Urothelium cell line (cell line): ENCODE measurements at regions not wholly inside any gene's neighbourhood (a gene's known extent, or its start where the extent isn't known, plus 50 kb on each side); places are given as distances from the start of the nearest gene placed in this dataset.
"Not testable (repeated sequence)": the region's sequence is repeated elsewhere in the genome, so short reads cannot be mapped to it uniquely, and the experiment has no call there.

Experiments
- DNase-seq: peaks from one replicate; pipeline ENCODE4 v3.0.0; 2011; ENCODE audit warnings: low spot score, mixed read lengths
- FAIRE-seq: peaks from 2 replicates; lab custom pipeline; 2011; peaks lifted over from hg19 to GRCh38; lab: Jason Lieb, UNC

- DNase-seq (no peak), FAIRE-seq (no peak)
Measured at GRCh38 chr16:54985156-54985555, 54.5 kb downstream of the IRX5 start.

GRCh38 chr16:54985668-54986067, 55.0 kb downstream of the IRX5 start:
- no peak for DNase-seq
- no peak for FAIRE-seq

DNA sequence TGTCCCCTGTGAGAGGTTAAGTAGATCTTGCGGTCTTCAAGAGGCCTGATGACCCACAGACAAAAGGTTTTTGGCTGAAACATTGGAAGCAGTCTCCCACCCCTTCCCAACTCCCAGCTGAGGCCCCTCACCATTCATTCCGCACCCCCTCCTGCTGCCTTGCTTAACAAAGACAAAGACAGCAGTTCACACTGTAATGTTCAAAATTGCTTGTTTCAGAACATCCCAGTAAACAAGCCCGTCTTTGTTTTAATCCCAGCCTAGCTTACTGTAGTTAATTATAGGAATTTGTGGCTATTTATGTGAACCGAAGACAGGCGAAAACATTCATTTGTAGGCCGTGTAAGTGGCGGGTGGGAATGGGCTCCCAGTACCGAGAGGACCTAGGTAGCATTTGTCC, 55.7 kb downstream of the IRX5 start:
- FAIRE-seq (no peak), DNase-seq (no peak)

- no peak for DNase-seq
- FAIRE-seq, result no peak
Measured at GRCh38 chr16:54987081-54987480, 56.4 kb downstream of the IRX5 start.

DNA sequence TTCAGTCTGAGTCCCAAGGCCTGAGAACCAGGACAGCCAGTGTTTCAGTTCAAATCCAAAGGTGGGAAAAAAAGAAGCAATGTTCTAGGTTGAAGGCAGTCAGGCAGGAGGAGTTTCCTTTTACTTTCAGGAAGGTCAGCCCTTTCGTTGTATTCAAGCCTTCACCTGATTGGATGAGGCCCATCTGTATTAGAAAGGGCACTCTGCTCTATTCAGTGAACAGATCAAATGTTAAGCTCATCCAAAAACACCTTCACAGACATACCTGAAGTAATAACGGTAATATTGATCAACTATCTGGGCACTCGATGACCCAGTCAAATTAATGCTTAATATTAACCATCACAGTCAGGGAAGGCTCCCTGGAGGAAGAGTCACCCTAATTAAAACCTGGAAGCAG, 60.9 kb downstream of the IRX5 start:
- DNase-seq (no peak), FAIRE-seq (no peak)

DNA sequence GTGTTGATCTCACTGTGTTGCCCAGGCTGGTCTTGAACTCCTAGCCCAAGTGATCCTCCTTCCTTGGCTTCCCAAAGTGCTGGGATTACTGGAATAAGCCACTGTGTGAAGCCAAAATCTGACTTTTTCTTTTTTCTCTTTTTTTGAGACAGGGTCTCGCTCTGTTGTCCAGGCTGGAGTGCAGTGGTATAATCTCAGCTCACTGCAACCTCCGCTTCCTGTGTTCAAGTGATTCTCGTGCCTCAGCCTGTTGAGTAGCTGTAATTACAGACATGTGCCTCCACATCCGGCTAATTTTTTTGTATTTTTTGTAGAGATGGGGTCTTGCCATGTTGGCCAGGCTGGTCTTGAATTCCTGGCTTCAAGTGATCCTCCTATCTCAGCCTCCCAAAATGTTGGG, 61.3 kb downstream of the IRX5 start:
- not testable (repeated sequence) for FAIRE-seq, DNase-seq

DNA sequence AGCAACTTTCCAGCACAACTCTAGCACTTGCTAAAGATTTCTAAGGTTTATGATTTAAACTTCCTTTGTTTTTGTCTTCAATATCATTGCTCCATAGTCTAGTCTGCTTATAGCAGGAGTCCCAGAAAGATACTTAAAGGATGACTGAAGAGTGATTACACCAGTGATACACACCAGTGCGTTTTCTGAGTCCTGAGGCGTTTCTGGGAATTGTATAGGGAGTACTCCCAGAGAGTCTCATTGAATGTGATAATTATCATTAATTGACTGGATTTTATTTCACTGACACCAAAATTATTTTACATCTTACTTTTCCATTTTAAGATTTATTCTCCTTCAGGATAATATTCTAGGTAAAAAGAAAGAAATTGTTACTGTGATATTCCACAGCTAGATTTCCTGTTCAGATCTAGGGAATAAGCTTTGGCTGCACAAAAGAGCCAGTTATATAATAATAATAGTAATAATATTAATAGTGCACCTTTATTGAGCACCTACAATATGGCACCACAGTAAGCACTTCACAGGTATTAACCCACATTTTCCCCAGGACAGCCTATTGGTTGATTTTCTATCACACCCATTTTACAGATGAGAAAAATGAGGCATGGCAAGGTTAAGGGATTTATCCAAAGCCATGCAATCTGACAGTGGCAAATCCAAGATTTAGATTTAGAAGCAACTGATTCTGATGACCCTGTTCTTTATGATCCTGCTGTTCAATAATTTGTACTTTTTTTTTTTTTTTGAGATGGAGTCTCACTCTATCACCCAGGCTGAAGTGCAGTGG, 62.6 kb downstream of the IRX5 start:
- no peak for FAIRE-seq
- DNase-seq, result no peak

DNA sequence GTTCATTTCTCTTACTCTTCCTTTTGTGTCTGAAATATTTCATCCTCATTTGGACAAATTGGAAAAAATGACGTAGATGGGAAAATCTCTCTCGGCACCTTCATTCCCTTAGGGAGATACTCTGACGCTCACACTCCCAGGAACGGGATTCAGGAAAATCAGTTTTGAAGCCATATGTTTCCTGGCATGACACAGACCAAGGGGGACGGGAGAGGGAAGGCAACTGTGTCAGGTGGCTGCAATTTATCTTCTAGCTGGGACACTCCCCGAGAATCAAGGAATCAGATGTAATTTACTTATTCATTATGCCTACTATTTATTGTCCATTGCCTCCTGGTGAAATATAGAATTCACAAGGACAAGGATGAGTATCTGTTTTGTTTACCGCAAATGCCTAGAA, 65.5 kb downstream of the IRX5 start:
- FAIRE-seq (peak; percentile 9), DNase-seq (no peak)

GRCh38 chr16:54998834-54999233, 68.2 kb downstream of the IRX5 start:
- FAIRE-seq (no peak), DNase-seq (no peak)

- DNase-seq (no peak), FAIRE-seq (no peak)
Measured at GRCh38 chr16:54999481-54999880, 68.8 kb downstream of the IRX5 start.

DNA sequence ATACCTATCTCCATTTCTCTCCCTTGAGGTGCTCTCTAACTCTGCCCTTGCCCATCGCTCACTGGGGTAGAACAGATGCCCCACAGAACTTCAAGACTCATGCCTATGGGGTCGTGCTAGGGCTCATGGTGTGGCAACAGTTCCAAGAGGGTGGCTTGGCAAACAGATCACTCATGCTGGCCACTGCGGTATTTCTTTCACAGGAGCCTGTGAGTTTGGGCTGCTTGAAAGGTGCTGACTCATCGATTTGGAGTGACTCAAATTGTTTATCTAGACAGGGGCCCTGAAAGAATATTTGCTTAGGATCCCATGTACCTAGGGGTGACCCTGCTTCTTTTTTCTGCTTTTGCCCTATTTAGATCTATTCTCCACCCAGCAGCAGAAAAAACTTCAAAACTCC, 69.9 kb downstream of the IRX5 start:
- FAIRE-seq (no peak), DNase-seq (peak; percentile 71)

DNA sequence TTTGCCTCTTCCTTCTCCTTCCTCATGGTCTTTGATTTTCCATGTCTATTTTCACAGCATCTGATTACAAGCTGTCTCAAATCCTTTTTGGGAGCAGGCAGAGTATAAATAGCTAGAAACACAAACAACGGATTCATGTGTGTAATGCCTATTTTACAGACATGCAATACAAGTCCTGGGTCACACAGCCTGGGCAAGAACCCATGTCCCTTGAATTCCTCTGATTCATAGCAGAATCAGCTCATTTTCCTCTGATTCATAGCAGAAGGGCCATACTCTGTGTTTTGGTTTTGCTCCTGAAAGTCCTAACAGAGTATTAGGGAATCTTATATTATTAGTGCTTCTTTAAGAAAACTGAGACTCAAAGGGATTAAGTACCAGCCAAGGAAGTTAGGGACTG, 71.3 kb downstream of the IRX5 start:
- FAIRE-seq (no peak), DNase-seq (no peak)

DNA sequence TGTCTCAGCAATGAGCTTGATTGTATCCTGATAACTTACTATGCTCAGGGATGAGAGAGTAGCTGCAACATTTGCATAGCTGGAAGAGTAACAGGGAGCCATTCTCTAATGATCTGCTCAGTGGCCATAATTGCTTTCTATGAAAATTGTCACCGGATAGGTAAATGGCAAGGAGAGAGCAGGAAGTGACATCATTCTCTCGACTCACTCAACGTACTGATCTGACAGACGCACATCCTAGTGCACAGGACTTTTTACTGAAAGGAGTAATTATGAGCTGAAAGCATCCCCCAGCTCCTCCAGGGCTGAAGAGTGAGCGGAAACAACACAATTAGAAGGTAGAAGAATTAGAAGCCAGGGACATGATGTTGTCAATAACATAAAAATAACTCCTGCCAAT, 71.8 kb downstream of the IRX5 start:
- DNase-seq (peak; percentile 19), FAIRE-seq (no peak)

GRCh38 chr16:55003306-55003705, 72.6 kb downstream of the IRX5 start:
- DNase-seq (no peak), FAIRE-seq (no peak)

DNA sequence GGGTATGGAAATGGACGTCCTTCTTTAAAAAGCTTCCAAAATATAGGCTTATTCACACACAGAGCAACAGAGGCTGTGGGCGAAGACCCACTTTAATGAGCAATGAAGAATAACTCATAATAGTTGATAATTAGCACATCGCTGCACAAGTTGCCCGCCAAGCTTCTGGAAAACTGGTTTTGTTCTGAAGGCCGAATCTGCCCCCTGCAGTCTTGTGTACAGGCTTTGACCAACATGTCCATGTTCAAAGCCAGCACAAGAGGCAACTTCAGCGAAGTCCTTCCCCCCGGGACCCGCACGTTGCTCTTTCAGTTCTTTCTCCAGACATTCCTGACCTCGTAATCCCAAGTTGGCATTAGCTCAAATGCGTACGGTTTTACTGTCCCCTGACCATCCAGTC, 73.3 kb downstream of the IRX5 start:
- DNase-seq (no peak), FAIRE-seq (no peak)

DNA sequence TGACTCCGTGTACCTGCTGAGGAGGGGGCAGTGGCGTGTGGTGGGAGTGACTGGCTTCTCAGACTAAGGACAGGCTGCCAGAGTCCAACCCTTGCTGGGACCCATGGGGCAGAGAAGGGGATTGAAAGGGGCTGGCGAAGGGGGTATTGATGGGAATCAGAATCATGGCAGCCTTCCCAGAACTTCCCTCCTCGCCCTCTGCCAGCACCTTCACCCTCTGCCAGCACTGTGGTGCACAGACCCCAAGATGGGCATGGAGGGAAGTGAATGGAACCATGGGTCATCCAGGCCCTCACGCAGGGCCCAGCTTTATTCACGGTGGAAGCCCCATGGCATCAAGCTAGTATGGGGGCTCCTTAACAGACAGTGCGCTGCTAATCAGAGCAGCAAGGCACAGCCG, 76.8 kb downstream of the IRX5 start:
- no peak for FAIRE-seq
- no peak for DNase-seq

- DNase-seq, result no peak
- FAIRE-seq, result no peak
Measured at GRCh38 chr16:55008836-55009510, 78.3 kb downstream of the IRX5 start.

DNA sequence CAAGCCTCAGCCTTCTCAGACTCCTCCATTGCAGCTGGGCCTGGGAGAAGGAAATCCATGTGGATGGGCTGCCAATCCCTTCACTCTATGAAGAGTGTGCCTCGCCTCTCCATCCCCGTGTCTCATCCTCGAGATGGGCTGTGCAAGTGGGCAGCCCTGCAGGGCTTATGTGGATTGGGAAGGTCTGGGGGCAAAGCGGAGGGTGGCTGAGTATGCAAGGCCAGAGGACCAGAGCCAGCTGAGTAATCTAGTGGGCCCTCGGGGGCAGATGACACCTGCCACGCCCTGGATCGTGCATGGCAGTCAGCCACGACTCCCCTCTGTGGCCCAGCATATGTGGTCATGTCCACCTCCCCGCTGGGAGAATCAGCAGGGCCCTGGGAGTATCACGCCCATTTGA, 78.9 kb downstream of the IRX5 start:
- DNase-seq (no peak), FAIRE-seq (no peak)

GRCh38 chr16:55010492-55011160, 80.0 kb downstream of the IRX5 start:
- no peak for DNase-seq
- FAIRE-seq, result no peak

GRCh38 chr16:55012362-55012761, 81.7 kb downstream of the IRX5 start:
- DNase-seq (no peak), FAIRE-seq (no peak)

GRCh38 chr16:55012793-55013192, 82.1 kb downstream of the IRX5 start:
- no peak for DNase-seq
- FAIRE-seq, result no peak

- FAIRE-seq (no peak), DNase-seq (no peak)
Measured at GRCh38 chr16:55014022-55014421, 83.4 kb downstream of the IRX5 start.
